Activated naive CD4-positive, alpha-beta T cell treated with anti-CD3 and anti-CD28 coated beads for 36 hours (primary cell): ENCODE measurements at regions not wholly inside any gene's neighbourhood (a gene's known extent, or its start where the extent isn't known, plus 50 kb on each side); places are given as distances from the start of the nearest gene placed in this dataset.
"Not testable (repeated sequence)": the region's sequence is repeated elsewhere in the genome, so short reads cannot be mapped to it uniquely, and the experiment has no call there.

Experiments used
- CTCF ChIA-PET: fragments of 350-600 bp; sonication (Branson Sonifier 250); formaldehyde crosslinking; loops from one replicate; lab custom pipeline; 2021; ENCODE audit warnings: antibody characterized with exemption; lab: Charles Lee
- DNase-seq: peaks from one replicate; pipeline ENCODE4 v3.0.0-alpha.2; 2020
- H3K27ac Mint-ChIP-seq: one replicate; pipeline ENCODE4 v1.8.0; 2021; ENCODE audit warnings: mild to moderate bottlenecking, mixed read lengths
- H3K27me3 Mint-ChIP-seq: one replicate; pipeline ENCODE4 v1.8.0; 2021; ENCODE audit warnings: low read depth, mixed read lengths
- H3K36me3 Mint-ChIP-seq: one replicate; pipeline ENCODE4 v1.8.0; 2021; ENCODE audit warnings: low read depth, mixed read lengths
- H3K4me1 Mint-ChIP-seq: one replicate; pipeline ENCODE4 v1.8.0; 2021; ENCODE audit warnings: low read depth, mixed read lengths
- H3K4me3 Mint-ChIP-seq: one replicate; pipeline ENCODE4 v1.8.0; 2021; ENCODE audit warnings: mild to moderate bottlenecking, moderate library complexity, mixed read lengths
- H3K9me3 Mint-ChIP-seq: one replicate; pipeline ENCODE4 v1.8.0; 2021; ENCODE audit warnings: mixed read lengths
- intact Hi-C: fragments of 100-400 bp; cut with micrococcal nuclease; formaldehyde crosslinking; loops from one replicate; pipeline ENCODE4 v1.15.1; 2023

DNA sequence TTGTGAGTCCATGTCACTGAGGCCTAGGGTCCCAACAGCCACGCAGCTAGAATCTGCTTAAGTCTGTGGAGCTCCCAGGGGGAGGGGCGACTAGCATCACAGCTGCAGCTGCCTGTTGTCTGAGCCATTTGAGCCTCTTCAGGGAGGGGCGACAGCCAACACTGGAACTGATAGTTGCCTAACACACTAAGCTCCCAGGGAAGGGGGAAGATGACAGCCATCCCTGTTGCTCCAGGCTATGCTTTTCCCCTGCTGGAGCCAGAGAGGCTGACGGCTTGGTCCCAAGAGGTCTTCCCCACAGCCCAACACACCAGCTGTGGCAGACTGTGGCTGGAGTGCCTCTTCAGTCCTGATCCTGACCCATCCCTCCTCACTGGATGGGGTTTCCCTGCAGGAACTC lies 817.5 kb downstream of the NXPH1 start:
- Mint-ChIP-seq H3K9me3 (peaks cover 18% of the 10 kb centered on the region), H3K27me3 (no peaks in the 10 kb centered on the region), H3K4me1 (no peaks in the 10 kb centered on the region), H3K27ac (no peak overlapping the region), H3K36me3 (no peaks in the 10 kb centered on the region), H3K4me3 (no peak overlapping the region)
- DNase-seq, result no peak
- CTCF ChIA-PET, result no interaction called here
- intact Hi-C loops, result no loop called here

DNA sequence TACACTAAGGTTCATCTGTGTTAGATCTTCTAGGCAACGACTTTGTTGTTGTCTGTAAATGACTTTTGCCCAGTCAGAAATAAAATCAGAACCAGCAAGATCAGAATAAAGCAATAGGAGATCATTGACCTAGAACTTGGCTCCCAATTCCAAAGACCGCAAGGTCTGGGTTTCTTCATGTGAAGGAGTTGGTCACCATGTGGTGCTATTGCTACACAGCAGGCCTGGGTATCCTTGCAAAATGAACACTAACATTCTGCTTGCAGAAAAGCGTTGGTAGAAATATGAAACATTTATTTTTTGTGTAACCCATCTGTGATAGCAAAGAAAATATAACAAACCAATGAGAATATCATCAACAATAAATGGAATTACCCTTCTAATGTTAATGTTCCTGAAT lies 831.0 kb downstream of the NXPH1 start:
- Mint-ChIP-seq H3K9me3 (peaks cover 4% of the 10 kb centered on the region), H3K4me3 (no peak overlapping the region)

DNA sequence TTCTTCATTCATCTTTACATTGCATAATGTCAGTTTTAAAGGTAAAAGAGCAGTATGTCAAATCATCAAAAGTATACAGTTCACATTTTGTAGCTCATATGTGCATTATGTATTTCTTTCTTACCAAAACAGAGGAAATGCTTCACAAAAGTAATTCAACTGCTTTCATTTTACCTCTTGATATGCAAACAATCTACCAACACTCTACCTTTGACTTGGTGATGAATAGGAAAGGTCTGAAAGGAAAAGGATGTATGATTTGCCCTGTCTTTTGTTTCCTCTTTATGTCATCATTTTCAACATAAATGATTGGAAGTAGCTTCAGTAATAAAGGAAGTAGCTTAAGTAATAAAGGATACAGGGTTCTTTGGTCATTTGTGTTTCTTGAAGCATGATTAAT lies 846.7 kb downstream of the NXPH1 start:
- intact Hi-C loops, result no loop called here
- H3K27ac Mint-ChIP-seq, result no peak overlapping the region

More for the DNA sequence above, 831.0 kb downstream of the NXPH1 start:
- CTCF ChIA-PET, result no interaction called here
- Mint-ChIP-seq H3K4me1 (no peaks in the 10 kb centered on the region), H3K36me3 (no peaks in the 10 kb centered on the region), H3K27ac (no peak overlapping the region), H3K27me3 (no peaks in the 10 kb centered on the region)
- intact Hi-C loops, result no loop called here
- DNase-seq, result no peak

DNA sequence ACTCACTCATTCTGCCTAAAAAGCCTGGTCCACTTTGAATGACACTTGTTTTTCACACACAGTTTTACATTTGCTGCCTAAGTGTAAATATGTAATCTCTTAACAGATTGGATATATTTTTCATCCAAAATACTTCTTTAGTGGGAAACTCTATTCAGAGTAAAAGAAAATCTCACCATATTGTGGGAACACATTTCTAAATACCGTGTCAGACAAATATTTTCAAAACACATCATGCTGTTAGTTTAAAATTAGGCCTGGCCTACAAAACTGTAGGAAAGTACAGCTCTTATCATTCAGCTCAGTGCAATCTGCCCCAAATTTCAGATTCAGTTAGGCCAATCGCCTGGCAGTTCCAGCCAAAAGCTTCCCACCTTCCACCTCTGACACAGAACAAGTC lies 849.8 kb downstream of the NXPH1 start:
- Mint-ChIP-seq H3K27me3 (no peaks in the 10 kb centered on the region), H3K4me1 (no peaks in the 10 kb centered on the region), H3K9me3 (peaks cover 2% of the 10 kb centered on the region), H3K27ac (no peak overlapping the region), H3K36me3 (no peaks in the 10 kb centered on the region), H3K4me3 (no peak overlapping the region)
- CTCF ChIA-PET, result no interaction called here
- DNase-seq, result no peak
- intact Hi-C loops, result no loop called here

More for the DNA sequence above, 846.7 kb downstream of the NXPH1 start:
- Mint-ChIP-seq H3K4me3 (no peak overlapping the region), H3K4me1 (no peaks in the 10 kb centered on the region), H3K36me3 (no peaks in the 10 kb centered on the region), H3K27me3 (no peaks in the 10 kb centered on the region), H3K9me3 (peaks cover 6% of the 10 kb centered on the region)
- CTCF ChIA-PET, result no interaction called here
- no peak for DNase-seq

DNA sequence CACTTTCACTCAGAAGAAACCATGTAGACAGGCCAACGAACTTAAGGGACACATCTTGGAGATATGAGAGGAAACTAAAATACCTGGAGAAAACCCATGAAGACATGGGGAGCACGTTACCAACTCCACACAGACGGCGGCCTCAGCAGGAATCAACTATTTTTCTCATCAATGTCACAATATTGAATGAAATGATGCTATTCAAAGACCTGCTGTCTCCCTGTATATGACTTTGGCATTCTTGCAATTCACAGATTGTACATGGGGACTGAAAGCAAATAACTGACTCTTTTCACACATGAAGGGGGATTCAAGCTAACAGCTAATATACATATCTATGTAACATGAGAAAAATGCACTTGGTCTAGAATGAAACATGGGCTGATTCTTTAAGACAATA lies 869.0 kb downstream of the NXPH1 start:
- H3K4me1 Mint-ChIP-seq, result no peaks in the 10 kb centered on the region
- DNase-seq, result no peak
- H3K36me3 Mint-ChIP-seq, result no peaks in the 10 kb centered on the region
- no peak overlapping the region for H3K27ac Mint-ChIP-seq
- no peaks in the 10 kb centered on the region for H3K27me3 Mint-ChIP-seq
- H3K9me3 Mint-ChIP-seq, result peaks cover 3% of the 10 kb centered on the region
- CTCF ChIA-PET, result no interaction called here
- intact Hi-C loops, result no loop called here
- H3K4me3 Mint-ChIP-seq, result no peak overlapping the region

DNA sequence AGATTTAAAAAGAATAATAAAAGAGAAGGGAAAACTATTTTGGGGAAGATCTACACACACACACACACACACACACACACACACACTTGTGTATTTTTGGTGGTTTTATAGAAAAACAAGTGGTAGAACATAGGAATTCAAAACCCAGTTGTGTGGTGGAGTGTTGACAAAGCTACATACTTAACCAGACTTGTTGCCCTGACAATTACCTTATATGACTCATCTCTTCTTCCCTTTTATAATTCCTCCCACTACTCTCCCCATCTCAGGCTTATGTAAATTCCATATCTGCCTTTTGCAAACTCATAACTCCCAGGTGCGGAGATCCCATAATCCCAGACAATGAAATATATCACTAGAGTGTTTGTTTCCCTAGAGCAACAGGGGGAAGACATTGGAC lies 873.7 kb downstream of the NXPH1 start:
- intact Hi-C loops, result no loop called here
- H3K27me3 Mint-ChIP-seq, result no peaks in the 10 kb centered on the region
- H3K4me3 Mint-ChIP-seq, result no peak overlapping the region
- no peak for DNase-seq
- H3K27ac Mint-ChIP-seq, result no peak overlapping the region
- H3K4me1 Mint-ChIP-seq, result no peaks in the 10 kb centered on the region
- H3K36me3 Mint-ChIP-seq, result no peaks in the 10 kb centered on the region
- peaks cover 3% of the 10 kb centered on the region for H3K9me3 Mint-ChIP-seq
- CTCF ChIA-PET, result interaction anchor here (0.7 kb wide), 1 partner anchor 14 kb away, joined by 3 read pairs; no protein-coding TSS in a partner anchor

DNA sequence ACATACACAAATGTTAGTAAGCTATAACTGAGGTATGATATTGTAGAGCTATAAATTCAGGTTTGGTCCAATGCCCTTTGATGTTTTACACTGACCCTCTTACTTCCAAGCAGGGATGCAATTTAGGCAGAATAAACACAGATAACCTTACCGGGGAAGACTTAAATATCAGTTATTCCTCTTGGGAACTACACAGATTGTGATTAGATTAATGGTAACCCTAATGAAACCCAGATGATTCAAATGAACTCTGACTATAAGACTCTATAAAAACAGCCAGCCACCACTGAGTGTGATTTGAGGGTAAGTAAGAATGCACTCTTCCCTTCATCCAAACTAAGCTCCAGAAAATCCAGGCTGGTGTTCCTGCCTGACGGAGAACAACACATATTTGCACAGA lies 891.1 kb downstream of the NXPH1 start:
- CTCF ChIA-PET, result no interaction called here
- H3K4me3 Mint-ChIP-seq, result no peak overlapping the region
- no peak overlapping the region for H3K27ac Mint-ChIP-seq
- intact Hi-C loops, result no loop called here
- no peaks in the 10 kb centered on the region for H3K36me3 Mint-ChIP-seq
- peaks cover 11% of the 10 kb centered on the region for H3K9me3 Mint-ChIP-seq
- no peaks in the 10 kb centered on the region for H3K27me3 Mint-ChIP-seq
- DNase-seq, result no peak
- H3K4me1 Mint-ChIP-seq, result no peaks in the 10 kb centered on the region

DNA sequence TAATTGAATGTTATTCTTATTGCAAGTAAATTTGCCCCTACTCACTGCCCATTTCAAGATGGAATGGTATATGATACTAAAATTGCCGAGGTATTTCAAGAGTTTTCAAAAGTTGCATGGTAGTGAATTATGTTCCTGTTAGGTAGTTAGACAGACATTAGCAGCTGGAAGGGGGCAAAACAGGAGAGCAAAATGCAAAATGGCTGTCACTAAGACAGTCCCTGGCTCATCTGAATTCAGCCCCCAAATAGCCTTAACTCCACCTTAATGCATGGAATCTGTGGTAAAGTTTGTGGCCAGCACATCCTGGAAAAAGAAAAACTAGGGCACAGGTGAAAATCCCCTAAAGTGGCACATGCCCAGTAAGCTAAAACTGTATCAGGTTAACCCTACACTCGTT lies 894.9 kb downstream of the NXPH1 start:
- Mint-ChIP-seq H3K27me3 (no peaks in the 10 kb centered on the region), H3K9me3 (peaks cover 2% of the 10 kb centered on the region), H3K36me3 (no peaks in the 10 kb centered on the region), H3K4me3 (no peak overlapping the region), H3K27ac (no peak overlapping the region), H3K4me1 (no peaks in the 10 kb centered on the region)
- intact Hi-C loops, result no loop called here
- CTCF ChIA-PET, result no interaction called here
- no peak for DNase-seq

DNA sequence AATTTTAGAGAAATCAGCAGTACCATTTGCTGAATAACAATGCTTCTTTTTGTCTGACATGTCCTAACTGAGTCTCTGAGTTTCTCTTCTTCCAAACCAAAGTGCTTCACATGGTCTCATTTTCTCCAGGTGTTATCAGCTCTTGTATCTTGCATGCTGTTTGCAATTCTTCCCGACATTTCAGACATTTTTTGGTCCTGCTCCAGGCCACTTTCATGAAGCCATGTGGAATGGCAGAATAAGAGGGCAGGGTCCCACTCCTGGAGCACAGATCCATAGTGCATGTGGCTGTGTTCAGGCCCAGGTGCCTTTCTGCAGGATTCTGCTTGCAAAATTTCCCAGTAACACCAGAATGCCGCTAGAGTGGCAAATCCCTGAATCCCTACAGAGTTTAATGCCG lies 916.2 kb downstream of the NXPH1 start:
- Mint-ChIP-seq H3K36me3 (no peaks in the 10 kb centered on the region), H3K4me3 (no peak overlapping the region), H3K4me1 (no peaks in the 10 kb centered on the region), H3K9me3 (peaks cover 6% of the 10 kb centered on the region), H3K27ac (no peak overlapping the region), H3K27me3 (no peaks in the 10 kb centered on the region)
- DNase-seq, result no peak
- intact Hi-C loops, result no loop called here
- CTCF ChIA-PET, result no interaction called here

DNA sequence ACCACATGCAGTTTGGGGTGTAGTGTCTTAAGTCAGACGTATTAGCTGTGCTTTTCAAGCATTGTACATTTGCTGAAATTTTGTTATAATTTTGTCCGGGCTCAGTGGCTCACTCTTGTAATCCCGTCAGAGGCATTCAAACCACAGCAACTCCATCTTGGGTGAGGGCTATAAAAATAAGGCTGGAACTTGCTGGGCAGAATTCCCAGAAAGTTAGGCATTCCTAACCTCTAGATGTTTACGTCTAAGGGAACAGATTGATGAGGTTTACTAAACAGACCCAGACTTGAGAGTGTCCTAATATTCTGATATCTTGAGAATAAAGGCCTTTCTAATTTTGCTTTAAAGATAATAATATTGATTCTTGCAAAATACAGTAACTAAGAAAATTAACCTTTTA lies 957.8 kb downstream of the NXPH1 start:
- CTCF ChIA-PET, result no interaction called here
- intact Hi-C loops, result no loop called here
- H3K4me3 Mint-ChIP-seq, result no peak overlapping the region
- no peaks in the 10 kb centered on the region for H3K36me3 Mint-ChIP-seq
- no peaks in the 10 kb centered on the region for H3K4me1 Mint-ChIP-seq
- peaks cover 19% of the 10 kb centered on the region for H3K9me3 Mint-ChIP-seq
- H3K27ac Mint-ChIP-seq, result no peak overlapping the region
- no peaks in the 10 kb centered on the region for H3K27me3 Mint-ChIP-seq
- DNase-seq, result no peak

DNA sequence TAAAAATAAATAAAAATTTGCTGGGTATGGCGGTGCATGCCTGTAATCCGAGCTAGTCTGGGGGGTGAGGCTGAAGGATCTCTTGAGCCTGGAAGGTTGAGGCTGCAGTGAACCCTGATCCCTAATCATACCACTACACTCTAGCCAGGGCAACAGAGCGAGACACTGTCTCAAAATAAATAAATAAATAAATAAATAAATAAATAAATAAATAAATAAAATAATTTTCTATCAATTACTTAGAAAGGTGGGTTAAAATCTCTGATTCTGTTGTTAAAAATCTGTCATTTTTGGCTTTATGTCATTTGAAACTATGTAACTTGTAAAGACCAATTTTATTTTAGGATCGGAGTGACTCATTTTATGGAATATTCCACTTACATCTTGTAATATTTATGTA lies 958.6 kb downstream of the NXPH1 start:
- intact Hi-C loops, result no loop called here
- DNase-seq, result no peak
- H3K27ac Mint-ChIP-seq, result no peak overlapping the region
- no peak overlapping the region for H3K4me3 Mint-ChIP-seq
- CTCF ChIA-PET, result no interaction called here
- no peaks in the 10 kb centered on the region for H3K27me3 Mint-ChIP-seq
- H3K9me3 Mint-ChIP-seq, result peaks cover 16% of the 10 kb centered on the region
- H3K36me3 Mint-ChIP-seq, result no peaks in the 10 kb centered on the region
- H3K4me1 Mint-ChIP-seq, result no peaks in the 10 kb centered on the region

DNA sequence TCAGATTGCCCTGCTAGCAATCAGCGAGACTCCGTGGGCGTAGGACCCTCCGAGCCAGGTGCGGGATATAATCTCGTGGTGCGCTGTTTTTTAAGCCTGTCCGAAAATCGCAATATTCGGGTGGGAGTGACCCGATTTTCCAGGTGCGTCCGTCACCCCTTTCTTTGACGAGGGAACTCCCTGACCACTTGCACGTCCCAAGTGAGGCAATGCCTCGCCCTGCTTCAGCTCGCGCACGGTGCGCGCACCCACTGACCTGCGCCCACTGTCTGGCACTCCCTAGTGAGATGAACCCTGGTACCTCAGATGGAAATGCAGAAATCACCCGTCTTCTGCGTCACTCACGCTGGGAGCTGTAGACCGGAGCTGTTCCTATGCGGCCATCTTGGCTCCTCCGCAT lies 971.0 kb downstream of the NXPH1 start:
- H3K27ac Mint-ChIP-seq, H3K4me1 Mint-ChIP-seq, H3K27me3 Mint-ChIP-seq, H3K9me3 Mint-ChIP-seq, H3K36me3 Mint-ChIP-seq, H3K4me3 Mint-ChIP-seq, CTCF ChIA-PET, DNase-seq, intact Hi-C loops: not testable (repeated sequence)

DNA sequence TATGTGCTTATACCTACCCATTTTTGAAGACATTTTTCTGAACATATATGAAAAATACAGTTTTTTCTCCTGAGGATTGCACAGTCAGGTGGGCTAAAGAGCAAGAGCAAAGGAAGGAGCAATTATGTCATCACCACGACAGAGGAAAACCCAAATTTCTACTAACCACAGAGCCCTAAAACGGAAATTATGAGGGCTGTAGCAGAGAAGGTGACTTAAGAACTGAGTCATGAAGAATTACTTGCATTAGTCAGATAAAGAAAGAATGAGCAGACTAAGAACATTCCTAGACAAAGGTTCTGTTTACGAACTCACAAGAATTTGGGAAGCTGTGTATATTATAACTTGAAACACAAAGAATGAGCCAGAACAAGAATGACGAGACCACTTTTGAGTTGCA lies 974.4 kb downstream of the NXPH1 start:
- intact Hi-C loops, result no loop called here
- Mint-ChIP-seq H3K4me1 (no peaks in the 10 kb centered on the region), H3K27me3 (no peaks in the 10 kb centered on the region), H3K9me3 (peaks cover under 1% of the 10 kb centered on the region), H3K27ac (no peak overlapping the region), H3K36me3 (no peaks in the 10 kb centered on the region), H3K4me3 (no peak overlapping the region)
- no peak for DNase-seq
- CTCF ChIA-PET, result no interaction called here

DNA sequence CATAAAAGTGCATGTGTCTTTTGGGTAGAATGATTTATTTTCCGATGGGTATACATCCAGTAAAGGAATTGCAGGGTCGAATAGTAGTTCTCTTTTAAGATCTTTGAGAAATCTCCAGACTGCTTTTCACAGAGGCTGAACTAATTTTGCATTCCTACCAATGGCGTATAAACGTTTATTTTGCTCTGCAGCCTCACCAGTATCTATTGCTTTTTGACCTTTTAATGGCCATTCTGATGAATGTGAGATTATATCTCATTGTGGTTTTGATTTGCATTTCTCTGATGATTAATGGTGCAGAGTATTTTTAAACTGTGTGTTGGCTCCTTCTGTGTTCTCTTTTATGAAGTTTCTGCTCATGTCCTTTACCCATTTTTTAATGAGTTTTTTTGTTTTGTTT lies 1020.1 kb downstream of the NXPH1 start:
- H3K27me3 Mint-ChIP-seq, result no peaks in the 10 kb centered on the region
- H3K9me3 Mint-ChIP-seq, result peaks cover 8% of the 10 kb centered on the region
- intact Hi-C loops, result no loop called here
- no peak overlapping the region for H3K4me3 Mint-ChIP-seq
- CTCF ChIA-PET, result no interaction called here
- H3K36me3 Mint-ChIP-seq, result no peaks in the 10 kb centered on the region
- H3K4me1 Mint-ChIP-seq, result no peaks in the 10 kb centered on the region
- no peak overlapping the region for H3K27ac Mint-ChIP-seq
- no peak for DNase-seq
